HEK293 (cell line): ENCODE measurements at regions not wholly inside any gene's neighbourhood (a gene's known extent, or its start where the extent isn't known, plus 50 kb on each side); places are given as distances from the start of the nearest gene placed in this dataset.

Experiments
- GFI1B ChIP-seq: fragments of 450-650 bp; formaldehyde crosslinking; IDR thresholded peaks from 2 replicates; pipeline ENCODE4 v1.5.1; 2016; ENCODE audit warnings: missing biosample characterization, missing genetic modification characterization
- YY1 ChIP-seq: fragments of 450-650 bp; formaldehyde crosslinking; IDR thresholded peaks from 2 replicates; pipeline ENCODE4 v1.5.1; 2018; ENCODE audit warnings: missing biosample characterization, missing genetic modification characterization
- YY2 ChIP-seq: fragments of 450-650 bp; formaldehyde crosslinking; IDR thresholded peaks from 2 replicates; pipeline ENCODE4 v1.5.1; 2016; ENCODE audit warnings: missing biosample characterization, missing genetic modification characterization
- ZNF121 ChIP-seq: fragments of 450-650 bp; formaldehyde crosslinking; IDR thresholded peaks from 2 replicates; pipeline ENCODE4 v1.5.1; 2016; ENCODE audit warnings: missing biosample characterization, missing genetic modification characterization
- ZNF157 ChIP-seq: fragments of 450-650 bp; formaldehyde crosslinking; IDR thresholded peaks from 2 replicates; pipeline ENCODE4 v1.5.1; 2016; ENCODE audit warnings: missing biosample characterization, missing genetic modification characterization
- ZNF23 ChIP-seq: fragments of 450-650 bp; formaldehyde crosslinking; IDR thresholded peaks from 2 replicates; pipeline ENCODE4 v1.5.1; 2016; ENCODE audit warnings: missing biosample characterization, missing genetic modification characterization, borderline replicate concordance
- ZNF311 ChIP-seq: fragments of 450-650 bp; formaldehyde crosslinking; IDR thresholded peaks from 2 replicates; pipeline ENCODE4 v1.5.1; 2017; ENCODE audit warnings: missing biosample characterization, missing genetic modification characterization, borderline replicate concordance
- ZNF530 ChIP-seq: fragments of 450-650 bp; formaldehyde crosslinking; IDR thresholded peaks from 2 replicates; pipeline ENCODE4 v1.5.1; 2016; ENCODE audit warnings: low read depth, missing biosample characterization, missing genetic modification characterization
- ZNF707 ChIP-seq: fragments of 450-650 bp; formaldehyde crosslinking; IDR thresholded peaks from 2 replicates; pipeline ENCODE4 v1.5.1; 2016; ENCODE audit warnings: missing biosample characterization, missing genetic modification characterization
- TF ChIP-seq, protein P1 (sequence below): fragments of 450-650 bp; formaldehyde crosslinking; IDR thresholded peaks from 2 replicates; pipeline ENCODE4 v1.5.1; 2017; ENCODE audit warnings: missing biosample characterization, missing genetic modification characterization
- TF ChIP-seq, protein P2 (sequence below): fragments of 450-650 bp; formaldehyde crosslinking; IDR thresholded peaks from 2 replicates; pipeline ENCODE4 v1.5.1; 2016; ENCODE audit warnings: missing biosample characterization, missing genetic modification characterization
- TF ChIP-seq, protein P3 (sequence below): fragments of 450-650 bp; formaldehyde crosslinking; conservative IDR thresholded peaks from 2 replicates; pipeline ENCODE4 v1.5.1; 2016; ENCODE audit warnings: low read depth, missing biosample characterization, missing genetic modification characterization
- TF ChIP-seq, protein P4 (sequence below): IDR thresholded peaks from 2 replicates; pipeline ENCODE4 v1.6.1; 2011; ENCODE audit warnings: mild to moderate bottlenecking, low read depth, low read length, borderline replicate concordance

DNA sequence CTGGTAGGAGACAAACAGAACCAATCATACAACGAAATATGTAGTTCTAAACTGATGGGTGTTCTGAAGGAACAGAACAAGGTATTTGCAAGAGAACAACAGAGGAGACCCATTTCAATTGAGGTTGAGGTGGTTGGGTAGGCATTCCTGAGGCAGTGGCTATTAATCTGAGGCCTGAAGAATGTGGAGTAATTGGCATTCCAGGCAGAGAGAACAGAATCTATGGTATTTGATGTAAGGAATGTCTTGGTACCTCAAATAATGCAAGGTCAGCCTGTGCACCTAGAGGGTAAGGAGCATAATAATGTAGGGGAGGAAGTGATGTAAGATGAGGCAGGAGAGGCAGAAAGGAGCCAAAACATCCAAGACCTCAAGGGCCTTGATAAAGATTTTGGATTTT lies 109.5 kb upstream of the TEX13C start:
- TF ChIP-seq, protein P1, sequence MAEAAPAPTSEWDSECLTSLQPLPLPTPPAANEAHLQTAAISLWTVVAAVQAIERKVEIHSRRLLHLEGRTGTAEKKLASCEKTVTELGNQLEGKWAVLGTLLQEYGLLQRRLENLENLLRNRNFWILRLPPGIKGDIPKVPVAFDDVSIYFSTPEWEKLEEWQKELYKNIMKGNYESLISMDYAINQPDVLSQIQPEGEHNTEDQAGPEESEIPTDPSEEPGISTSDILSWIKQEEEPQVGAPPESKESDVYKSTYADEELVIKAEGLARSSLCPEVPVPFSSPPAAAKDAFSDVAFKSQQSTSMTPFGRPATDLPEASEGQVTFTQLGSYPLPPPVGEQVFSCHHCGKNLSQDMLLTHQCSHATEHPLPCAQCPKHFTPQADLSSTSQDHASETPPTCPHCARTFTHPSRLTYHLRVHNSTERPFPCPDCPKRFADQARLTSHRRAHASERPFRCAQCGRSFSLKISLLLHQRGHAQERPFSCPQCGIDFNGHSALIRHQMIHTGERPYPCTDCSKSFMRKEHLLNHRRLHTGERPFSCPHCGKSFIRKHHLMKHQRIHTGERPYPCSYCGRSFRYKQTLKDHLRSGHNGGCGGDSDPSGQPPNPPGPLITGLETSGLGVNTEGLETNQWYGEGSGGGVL (tag by site-specific recombination): no peak
- TF ChIP-seq YY1 (tag by site-specific recombination) (no peak), ZNF157 (tag by site-specific recombination) (no peak), GFI1B (tag by site-specific recombination) (no peak), ZNF707 (no peak), ZNF311 (no peak), YY2 (tag by site-specific recombination) (no peak), ZNF23 (tag by site-specific recombination) (no peak), ZNF121 (tag by site-specific recombination) (no peak), ZNF530 (tag by site-specific recombination) (no peak)
- TF ChIP-seq, protein P2, sequence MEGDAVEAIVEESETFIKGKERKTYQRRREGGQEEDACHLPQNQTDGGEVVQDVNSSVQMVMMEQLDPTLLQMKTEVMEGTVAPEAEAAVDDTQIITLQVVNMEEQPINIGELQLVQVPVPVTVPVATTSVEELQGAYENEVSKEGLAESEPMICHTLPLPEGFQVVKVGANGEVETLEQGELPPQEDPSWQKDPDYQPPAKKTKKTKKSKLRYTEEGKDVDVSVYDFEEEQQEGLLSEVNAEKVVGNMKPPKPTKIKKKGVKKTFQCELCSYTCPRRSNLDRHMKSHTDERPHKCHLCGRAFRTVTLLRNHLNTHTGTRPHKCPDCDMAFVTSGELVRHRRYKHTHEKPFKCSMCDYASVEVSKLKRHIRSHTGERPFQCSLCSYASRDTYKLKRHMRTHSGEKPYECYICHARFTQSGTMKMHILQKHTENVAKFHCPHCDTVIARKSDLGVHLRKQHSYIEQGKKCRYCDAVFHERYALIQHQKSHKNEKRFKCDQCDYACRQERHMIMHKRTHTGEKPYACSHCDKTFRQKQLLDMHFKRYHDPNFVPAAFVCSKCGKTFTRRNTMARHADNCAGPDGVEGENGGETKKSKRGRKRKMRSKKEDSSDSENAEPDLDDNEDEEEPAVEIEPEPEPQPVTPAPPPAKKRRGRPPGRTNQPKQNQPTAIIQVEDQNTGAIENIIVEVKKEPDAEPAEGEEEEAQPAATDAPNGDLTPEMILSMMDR (tag by site-specific recombination): no peak
- TF ChIP-seq, protein P3, sequence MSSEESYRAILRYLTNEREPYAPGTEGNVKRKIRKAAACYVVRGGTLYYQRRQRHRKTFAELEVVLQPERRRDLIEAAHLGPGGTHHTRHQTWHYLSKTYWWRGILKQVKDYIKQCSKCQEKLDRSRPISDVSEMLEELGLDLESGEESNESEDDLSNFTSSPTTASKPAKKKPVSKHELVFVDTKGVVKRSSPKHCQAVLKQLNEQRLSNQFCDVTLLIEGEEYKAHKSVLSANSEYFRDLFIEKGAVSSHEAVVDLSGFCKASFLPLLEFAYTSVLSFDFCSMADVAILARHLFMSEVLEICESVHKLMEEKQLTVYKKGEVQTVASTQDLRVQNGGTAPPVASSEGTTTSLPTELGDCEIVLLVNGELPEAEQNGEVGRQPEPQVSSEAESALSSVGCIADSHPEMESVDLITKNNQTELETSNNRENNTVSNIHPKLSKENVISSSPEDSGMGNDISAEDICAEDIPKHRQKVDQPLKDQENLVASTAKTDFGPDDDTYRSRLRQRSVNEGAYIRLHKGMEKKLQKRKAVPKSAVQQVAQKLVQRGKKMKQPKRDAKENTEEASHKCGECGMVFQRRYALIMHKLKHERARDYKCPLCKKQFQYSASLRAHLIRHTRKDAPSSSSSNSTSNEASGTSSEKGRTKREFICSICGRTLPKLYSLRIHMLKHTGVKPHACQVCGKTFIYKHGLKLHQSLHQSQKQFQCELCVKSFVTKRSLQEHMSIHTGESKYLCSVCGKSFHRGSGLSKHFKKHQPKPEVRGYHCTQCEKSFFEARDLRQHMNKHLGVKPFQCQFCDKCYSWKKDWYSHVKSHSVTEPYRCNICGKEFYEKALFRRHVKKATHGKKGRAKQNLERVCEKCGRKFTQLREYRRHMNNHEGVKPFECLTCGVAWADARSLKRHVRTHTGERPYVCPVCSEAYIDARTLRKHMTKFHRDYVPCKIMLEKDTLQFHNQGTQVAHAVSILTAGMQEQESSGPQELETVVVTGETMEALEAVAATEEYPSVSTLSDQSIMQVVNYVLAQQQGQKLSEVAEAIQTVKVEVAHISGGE (tag by site-specific recombination): no peak
- TF ChIP-seq, protein P4, sequence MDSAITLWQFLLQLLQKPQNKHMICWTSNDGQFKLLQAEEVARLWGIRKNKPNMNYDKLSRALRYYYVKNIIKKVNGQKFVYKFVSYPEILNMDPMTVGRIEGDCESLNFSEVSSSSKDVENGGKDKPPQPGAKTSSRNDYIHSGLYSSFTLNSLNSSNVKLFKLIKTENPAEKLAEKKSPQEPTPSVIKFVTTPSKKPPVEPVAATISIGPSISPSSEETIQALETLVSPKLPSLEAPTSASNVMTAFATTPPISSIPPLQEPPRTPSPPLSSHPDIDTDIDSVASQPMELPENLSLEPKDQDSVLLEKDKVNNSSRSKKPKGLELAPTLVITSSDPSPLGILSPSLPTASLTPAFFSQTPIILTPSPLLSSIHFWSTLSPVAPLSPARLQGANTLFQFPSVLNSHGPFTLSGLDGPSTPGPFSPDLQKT: no peak
